HG03521 (cell line): ENCODE measurements at regions not wholly inside any gene's neighbourhood (a gene's known extent, or its start where the extent isn't known, plus 50 kb on each side); places are given as distances from the start of the nearest gene placed in this dataset.
"Not testable (repeated sequence)": the region's sequence is repeated elsewhere in the genome, so short reads cannot be mapped to it uniquely, and the experiment has no call there.

Source experiments
- ATAC-seq: cut with Tn5 transposase; IDR thresholded peaks from one replicate; pipeline ENCODE4 v1.9.1; 2021; ENCODE audit warnings: mild to moderate bottlenecking, moderate library complexity; ENCODE audit not compliant: unreplicated experiment

DNA sequence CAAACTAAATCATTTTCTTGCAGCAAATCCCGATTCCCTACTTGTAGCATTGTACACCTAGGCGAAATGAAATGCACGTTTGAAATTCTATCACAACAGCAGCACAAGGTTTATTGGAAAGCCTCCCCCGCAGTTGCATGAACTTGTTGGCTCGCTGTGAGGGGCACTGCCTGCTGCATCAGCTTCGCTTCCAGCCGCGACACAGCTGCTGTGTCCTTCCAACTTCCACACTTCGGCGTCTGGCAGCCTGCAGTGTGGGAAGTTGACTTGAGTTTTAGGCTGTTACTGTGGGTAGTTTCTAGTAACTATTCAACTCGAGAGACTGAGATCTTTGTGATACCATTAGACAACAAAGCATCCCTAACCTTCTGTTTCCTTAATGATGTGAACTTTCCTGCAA lies 315.8 kb upstream of the TPK1 start:
- no peak for ATAC-seq

DNA sequence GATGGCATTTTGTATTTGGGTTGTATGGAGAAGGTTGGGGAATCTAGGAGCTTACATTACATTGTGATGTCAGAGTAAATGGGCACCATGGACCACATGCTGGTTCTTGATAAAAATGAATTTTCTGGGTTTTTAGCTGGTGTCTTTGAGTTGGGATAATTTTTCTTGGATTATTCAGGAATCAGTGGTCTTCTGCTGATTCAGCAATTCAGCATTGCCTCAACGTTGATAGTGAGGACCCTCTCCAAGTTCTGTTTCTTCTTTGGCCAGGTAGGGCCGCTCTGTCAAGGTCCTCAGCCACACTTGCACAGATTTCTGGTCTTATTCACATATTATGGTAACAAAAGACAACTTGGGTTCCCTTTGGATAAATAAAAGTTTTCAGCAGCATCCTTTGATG lies 312.0 kb upstream of the TPK1 start:
- no peak for ATAC-seq

DNA sequence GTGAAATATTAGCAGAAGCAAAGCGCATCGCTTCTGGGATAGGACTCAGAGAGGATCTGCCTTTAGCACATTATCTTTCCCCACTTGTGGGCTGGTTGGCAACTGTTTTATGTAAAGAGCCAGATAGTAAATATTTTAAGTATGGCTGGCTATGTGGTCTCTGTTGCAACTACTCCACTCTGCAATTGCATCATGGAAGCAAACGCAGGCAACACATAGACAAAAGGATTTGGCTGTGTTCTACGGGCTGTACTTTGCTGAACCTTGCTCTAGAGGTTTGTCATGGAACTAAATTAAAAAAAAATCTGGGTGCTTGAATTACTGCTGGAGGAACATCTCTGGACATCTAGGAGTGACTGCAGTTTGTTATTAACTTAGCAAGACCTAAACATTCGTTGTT lies 307.8 kb upstream of the TPK1 start:
- no peak for ATAC-seq

DNA sequence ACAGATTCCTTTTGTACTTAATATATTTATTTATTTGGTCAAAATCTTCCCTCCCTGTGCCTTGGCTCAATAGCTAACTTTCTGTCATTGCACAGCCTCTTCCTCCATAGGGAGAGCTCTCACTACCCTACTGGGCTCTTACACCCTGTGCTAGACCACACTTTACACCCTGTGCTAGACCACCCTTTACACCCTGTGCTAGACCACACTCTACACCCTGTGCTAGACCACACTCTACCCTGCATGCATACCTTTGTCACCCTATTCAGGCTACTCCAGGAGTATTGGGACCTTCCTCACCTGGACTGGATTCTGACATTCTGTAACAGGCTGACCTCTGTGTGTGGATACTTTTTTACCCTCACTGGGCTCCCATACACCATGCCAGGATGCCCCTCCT lies 298.5 kb upstream of the TPK1 start:
- no peak for ATAC-seq

DNA sequence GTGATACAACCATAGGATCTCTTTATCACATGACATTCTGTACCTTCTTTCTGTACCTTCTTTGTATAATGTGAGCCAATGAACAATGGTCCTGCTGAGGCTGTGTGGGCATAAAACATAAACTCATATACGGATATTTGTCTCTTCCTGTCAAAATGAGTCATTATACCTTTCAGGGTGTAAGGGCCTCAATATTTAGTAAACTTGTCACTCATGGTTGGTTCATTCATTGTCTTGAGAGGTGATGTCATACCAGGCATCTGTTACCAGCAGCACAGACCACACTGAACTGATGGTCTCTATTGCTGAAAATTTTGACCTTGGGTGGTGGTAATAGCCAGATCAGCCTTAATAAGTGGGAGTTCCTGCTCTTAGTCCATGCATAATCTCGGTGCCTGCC lies 287.6 kb upstream of the TPK1 start:
- no peak for ATAC-seq

DNA sequence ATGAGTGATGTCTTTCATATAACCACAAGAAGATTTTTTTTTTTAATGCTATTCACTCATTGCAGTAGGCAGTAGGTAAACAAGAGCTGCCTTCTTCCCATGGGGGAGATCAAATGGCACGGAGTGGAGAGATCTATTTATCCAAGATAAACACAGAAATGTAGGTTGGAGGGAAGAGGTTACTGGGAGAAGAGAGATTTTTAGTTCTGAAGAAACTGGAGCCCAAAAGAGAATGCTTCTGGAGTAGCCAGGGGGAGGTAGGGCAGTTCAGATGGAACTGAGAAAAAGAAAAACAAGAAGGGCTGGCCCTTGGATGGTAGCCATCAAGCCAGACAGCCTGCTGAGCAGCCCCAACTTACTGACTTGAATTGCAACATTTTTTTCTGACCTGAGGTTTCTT lies 270.1 kb upstream of the TPK1 start:
- no peak for ATAC-seq

DNA sequence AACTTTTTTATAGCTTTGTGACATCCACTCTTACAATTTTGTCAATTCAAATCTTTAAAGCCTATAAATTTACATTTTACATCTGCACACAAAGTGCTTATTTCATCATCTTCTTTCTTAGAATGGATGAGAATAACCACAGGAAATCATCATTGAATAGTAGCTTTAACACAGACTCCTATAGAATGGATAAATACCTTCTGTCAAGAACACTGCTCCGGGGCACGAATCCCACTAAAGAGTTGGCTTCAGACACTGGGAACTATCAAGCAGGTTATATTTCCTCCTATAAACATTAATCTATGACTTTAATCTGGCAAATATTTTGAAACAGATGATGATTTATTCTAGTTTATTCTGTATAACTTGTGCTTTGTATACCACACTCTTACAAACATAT lies 269.7 kb upstream of the TPK1 start:
- no peak for ATAC-seq

DNA sequence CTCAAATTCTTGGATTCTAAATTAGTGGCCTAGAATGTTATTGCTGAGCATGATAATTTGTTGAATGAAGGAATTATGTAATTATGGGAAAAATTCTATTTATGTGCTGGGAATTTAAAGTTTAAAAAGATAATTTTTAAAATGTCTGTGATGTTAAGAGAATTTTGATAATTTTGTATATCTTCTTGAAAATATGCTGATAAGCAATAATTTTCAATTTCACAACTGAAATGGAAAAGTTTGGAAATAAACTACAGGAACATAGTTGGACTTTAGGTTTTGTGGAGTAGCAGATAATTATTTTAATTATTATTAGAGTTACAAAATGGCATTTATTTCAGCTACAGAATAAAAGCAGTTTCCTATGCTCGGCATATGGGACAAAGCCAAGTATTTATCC lies 268.5 kb upstream of the TPK1 start:
- no peak for ATAC-seq

DNA sequence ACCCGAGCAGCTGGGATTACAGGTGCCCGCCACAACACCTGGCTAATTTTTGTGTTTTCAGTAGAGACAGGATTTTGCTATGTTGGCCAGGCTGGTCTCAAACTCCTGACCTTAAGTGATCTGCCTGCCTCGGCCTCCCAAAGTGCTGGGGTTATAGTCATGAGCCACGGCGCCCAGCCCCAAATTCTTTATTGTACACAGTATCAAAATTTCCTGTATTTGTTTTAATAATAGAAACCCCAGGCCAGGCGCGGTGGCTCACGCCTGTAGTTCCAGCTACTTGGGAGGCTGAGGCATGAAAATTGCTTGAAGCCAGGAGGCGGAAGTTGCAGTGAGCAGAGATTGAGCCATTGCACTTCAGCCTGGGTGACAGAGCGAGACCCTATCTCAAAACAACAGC lies 266.3 kb upstream of the TPK1 start:
- ATAC-seq, result not testable (repeated sequence)

DNA sequence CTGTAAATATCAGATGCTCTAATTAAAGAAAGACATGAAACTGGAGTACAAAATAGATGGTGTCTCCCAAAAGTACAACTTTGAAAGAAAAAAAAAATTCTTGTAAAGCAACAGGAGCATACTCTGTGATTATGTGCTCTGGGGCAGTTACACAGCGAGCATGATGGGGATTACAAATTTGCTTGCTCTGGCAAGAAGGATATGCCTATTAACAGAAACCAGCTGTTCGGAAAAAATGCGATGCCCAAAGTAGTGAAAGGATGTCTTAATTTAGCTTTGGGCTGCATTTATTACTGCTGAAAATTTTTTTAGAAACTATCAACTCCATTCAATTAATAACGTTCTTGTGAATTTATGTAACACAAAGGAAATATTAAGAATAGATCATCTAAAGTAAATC lies 256.9 kb upstream of the TPK1 start:
- ATAC-seq, result no peak

DNA sequence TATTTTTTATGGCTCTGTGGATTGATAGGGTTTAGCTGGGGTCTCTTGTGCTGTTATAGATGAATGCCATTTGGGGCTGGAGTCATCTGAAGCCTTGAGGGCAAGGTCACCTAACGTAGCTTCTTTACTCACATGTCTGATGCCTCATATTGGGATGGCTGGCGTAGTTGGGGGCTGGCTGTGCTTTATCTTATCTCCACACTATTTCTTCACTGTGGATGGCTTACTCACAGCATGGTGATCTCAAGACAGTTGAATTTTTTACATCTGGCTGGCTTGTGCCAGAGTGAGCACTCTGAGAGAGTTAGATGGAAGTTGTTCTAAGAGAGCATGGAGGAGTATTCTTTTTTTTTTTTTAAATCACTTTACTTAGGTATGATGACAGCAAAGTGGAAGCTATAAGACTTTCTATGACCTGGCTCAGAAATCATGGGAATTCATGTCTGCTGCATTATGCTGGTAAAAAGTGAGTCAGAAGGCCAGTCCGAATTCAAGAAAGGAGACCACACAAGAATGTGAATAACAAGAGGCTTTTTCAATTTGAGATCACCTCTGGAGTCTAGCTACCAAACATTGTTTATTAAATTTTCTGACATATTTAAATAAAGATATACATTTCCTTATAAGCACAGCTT lies 252.4 kb upstream of the TPK1 start:
- ATAC-seq, result no peak

DNA sequence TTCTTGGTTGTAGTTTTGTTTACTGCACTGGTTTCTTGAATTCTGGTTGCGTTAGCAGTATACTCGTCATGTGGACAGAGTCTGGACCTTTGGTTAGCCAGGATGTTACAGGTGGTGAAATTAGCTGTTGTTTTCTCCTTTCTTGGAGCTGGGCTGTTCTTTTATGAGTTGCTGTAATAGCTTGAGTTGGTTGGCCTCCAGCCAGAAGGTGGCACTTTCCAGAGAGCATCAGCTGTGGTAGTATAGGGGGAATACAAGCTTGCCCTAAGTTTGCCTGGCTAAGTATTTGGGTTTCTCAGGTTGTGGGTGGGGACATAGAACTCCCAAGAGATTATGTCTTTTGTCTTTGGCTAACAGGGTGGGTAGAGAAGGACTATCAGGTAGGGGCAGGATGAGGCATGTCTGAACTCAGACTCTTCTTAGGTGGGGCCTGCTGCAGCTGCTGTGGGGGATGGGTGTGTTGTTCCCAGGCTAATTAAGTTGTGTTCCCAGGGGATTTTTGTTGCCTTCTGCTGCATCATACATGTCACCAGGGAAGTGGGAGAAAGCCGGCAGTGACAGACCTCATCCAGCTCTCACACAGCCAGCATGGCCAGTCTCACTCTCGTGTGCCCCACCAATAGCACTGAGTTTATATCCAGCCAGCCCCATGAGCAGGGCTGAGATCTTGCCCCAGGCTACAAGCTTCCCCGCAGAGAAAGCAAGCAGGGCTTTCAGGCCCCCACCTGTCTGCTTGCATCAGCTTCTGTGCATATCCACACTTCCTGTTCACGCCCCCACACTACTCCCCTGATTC lies 246.7 kb upstream of the TPK1 start:
- ATAC-seq, result no peak

DNA sequence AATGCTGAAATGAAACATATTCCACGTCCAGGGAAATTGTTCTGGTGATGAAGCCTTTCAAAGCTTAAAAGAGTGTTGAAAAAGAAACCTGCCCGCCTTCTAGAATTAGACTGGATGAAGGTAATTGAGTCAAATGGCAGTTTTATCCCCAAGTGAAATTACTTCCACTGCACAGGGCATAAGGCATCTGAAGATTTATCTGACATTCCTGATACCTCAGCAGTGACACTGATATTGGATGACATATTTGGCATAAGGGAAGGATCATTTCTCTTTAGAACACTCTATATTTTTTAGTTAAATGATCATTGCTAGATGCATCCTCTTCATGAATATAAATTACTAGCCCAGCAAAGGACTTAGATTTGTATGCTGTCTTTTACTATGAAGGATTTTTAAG lies 229.6 kb upstream of the TPK1 start:
- ATAC-seq, result no peak

DNA sequence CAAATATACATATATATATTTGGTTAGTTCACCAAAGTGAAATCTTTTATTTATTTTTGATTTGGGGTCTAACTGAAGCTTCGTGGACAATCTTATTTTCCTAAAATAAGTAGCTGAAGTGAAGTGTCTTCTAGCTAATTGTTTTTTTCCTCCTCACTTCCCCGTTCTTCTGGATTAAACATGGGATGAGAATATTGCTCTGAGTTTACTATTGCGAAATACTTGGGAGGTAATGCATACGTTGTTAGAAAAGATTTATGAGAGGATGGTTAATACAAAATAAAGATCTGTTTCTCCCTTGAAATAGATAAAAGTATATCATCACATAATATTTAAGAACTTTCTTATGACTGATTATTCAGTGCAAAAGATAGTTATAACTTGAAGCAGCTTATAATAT lies 228.3 kb upstream of the TPK1 start:
- no peak for ATAC-seq

DNA sequence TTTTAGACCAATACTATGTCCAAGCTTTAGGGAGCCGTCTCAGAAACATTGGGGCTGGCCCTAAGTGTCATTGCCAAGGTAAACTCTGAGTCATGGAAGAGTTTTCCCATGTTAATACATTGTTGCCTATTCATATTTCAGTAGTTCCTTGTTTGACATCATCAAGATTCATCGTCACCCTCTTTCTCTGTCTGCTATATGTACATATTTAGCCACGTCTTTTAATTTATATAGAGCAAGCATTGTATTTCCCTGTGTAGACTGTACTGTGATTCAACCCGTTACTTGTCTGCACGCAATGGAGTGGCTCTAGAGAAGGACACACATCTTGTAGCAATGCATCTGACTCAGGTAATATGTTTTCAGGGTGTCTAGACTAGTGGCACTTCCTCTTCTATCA lies 217.9 kb upstream of the TPK1 start:
- no peak for ATAC-seq

DNA sequence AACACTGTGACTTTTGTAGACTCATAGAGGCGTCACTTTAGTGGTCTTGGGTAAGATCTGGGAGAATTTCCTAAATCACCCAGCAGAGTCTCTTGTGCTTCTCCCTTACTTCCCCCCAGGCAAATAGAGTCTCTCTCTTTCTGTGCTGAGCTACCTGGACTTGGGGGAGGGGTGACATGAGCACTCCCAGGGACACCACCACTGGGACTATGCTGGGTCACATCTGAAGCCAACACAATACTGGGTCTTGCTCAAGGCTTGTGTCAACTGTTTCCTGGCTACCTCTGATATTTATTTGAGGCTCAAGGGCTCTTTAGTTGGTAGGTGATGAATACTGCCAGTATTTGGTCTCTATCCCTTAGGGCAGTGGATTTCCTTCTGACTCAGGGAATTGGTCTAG lies 214.6 kb upstream of the TPK1 start:
- ATAC-seq, result no peak

DNA sequence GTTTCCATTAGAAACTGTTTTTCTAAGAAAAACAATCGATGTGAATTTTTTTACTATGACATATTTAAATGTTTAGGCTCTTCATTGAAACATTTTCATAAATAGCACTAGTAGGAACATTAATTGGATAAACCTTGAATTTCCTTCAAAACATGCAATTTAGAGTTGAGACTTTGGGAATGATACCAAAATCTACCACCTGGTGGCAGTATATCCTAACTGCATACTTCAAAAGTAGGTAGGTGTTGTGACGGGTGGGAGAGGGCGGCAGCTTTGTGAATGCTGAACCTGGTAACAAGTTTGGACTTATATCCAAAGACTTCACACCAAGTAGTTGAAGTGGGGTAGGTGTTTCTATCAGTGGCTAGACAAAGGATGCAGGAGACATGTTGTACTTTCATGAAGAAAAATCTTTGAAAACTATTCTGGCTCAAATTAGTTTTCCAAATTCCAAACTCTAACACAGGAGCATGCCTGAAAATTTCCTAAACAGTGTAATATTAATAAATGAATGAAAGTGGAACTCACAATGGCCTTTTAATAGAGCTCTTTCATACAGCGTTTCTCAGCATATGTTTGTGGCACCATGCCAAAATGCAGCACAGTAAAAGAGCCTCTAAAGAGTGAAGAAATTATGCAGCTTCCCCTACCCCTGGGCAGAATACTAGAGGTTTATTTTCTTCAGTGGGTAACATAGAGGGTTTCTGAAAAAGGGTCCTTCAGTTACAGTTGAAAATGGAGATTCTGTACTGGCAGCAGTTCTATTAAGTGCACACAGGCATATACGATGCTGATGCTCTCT lies 201.0 kb upstream of the TPK1 start:
- ATAC-seq, result peak; percentile 80

DNA sequence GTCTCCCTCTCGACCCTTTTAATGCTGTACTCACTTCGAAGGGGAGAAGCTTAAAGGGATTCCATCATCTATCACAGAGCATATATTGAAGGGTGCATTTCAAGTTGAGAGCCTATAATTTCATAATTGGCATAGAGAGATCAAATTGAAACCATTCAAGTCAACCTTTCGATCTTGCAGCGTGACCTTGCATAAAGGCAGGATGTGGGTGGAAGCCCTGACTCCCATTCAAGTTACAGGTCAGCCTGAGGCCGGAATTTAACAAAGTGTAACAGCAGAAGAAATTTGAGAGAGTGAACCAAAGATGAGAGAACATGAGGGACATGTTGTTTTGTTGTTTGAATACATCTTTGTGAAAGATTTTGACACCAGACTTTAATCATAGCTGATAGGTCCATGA lies 195.3 kb upstream of the TPK1 start:
- peak; percentile 61 for ATAC-seq

DNA sequence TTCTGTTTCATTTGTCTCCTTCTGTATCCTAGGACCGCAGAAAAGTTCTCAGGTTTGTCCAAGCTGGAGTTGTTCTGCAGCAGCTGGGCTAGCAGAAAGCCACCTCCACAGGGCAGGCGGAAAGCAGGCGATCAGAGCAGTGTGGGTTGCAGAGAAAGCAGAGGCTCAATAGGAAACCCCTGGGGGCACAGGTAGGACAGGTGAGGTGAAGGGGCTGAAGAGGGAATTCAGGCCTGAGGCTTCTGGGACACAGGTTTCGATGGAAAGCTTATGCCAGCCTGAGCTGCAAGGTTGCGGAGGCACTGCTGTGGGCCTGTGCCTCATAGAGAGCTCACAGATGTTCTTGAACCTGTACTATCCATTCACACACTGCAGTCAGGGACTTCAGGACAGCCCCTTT lies 194.9 kb upstream of the TPK1 start:
- no peak for ATAC-seq

DNA sequence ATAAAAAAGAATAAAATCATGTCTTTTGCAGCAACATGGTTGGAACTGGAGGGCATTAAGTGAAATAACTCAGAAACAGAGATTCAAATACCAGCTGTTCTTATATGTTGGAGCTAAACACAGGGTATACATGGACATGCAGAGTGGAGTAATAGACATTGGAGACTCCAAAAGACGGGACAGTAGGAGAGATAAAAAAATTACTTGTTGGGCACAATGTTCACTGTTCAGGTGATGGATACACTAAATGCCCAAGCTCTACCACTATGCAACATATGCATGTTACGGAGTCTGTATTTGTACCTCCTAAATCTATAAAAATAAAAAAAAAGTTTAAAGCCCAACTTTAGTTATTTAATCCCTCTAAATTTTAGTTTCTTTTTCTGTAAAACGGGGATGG lies 184.6 kb upstream of the TPK1 start:
- no peak for ATAC-seq

DNA sequence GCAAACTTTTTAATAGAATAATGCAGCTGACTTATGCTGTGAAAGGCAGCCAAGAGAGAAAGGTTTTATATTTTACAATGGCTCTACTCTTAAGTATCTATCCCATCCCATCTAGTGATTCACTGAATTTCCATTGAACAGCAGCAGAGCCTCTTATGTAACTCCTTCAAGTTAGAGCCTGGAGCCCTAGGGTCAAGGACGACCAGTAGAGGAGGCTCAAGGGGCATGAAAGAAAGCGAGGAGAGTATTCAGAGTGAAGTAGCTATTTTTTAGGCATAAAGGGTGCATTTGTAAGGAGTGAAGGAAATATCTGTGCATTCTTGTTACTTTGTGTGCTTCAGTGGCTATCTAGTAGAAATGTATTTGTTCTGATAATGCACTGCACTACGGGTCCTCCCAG lies 180.2 kb upstream of the TPK1 start:
- no peak for ATAC-seq

DNA sequence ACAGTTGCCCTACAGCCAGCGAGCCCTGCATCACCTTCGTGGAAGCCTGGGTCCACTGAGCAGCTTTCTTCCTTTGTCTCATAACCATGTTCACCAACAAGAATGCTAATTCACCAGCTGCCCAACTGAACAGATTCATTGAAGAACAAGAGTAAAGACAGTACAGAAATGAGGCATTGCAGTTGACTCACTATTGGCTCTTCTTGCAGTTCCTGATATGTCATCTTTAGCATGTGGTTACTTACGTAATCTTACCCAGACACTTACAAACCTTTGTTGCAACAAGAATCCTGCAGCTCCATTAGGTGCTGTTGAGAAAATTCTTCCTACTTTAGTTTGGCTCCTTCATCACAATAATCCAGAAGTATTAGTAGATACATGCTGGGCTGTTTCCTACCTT lies 174.0 kb upstream of the TPK1 start:
- ATAC-seq, result no peak
